ENCODE measurements at regions not wholly inside any gene's neighbourhood (a gene's known extent, or its start where the extent isn't known, plus 50 kb on each side); places are given as distances from the start of the nearest gene placed in this dataset.
A peak's percentile ranks its signal among the peaks of the same experiment; 100 is the strongest.

GRCh38 chr5:15010936-15011335, 139.4 kb upstream of the ANKH start:
- no peak for TF ChIP-seq CTCF (IDR thresholded peaks at IDR 0.05; ENCODE audit: insufficient read depth, low read depth, low read length)
- DNase-seq (ENCODE audit: low read depth) = no peak
- no peak overlapping the region for H3K4me3 ChIP-seq (ENCODE audit: low read depth, low read length)

GRCh38 chr5:15009420-15009819, 137.8 kb upstream of the ANKH start:
- H3K4me3 ChIP-seq (ENCODE audit: low read depth, low read length) = no peak overlapping the region
- DNase-seq (ENCODE audit: low read depth) = peak; percentile 76
- TF ChIP-seq CTCF (IDR thresholded peaks at IDR 0.05; ENCODE audit: insufficient read depth, low read depth, low read length) = no peak

- no peak overlapping the region for H3K4me3 ChIP-seq (ENCODE audit: low read depth, low read length)
- TF ChIP-seq CTCF (IDR thresholded peaks at IDR 0.05; ENCODE audit: insufficient read depth, low read depth, low read length) = no peak
- DNase-seq (ENCODE audit: low read depth) = peak; percentile 23
Measured at GRCh38 chr5:15008921-15009320, 137.3 kb upstream of the ANKH start.

GRCh38 chr5:15008476-15008875, 136.9 kb upstream of the ANKH start:
- TF ChIP-seq CTCF (IDR thresholded peaks at IDR 0.05; ENCODE audit: insufficient read depth, low read depth, low read length) = no peak
- H3K4me3 ChIP-seq (ENCODE audit: low read depth, low read length) = no peak overlapping the region
- peak; percentile 96 for DNase-seq (ENCODE audit: low read depth)

GRCh38 chr5:15007646-15008045, 136.1 kb upstream of the ANKH start:
- no peak for TF ChIP-seq CTCF (IDR thresholded peaks at IDR 0.05; ENCODE audit: insufficient read depth, low read depth, low read length)
- no peak overlapping the region for H3K4me3 ChIP-seq (ENCODE audit: low read depth, low read length)

GRCh38 chr5:15004506-15004905, 132.9 kb upstream of the ANKH start:
- DNase-seq (ENCODE audit: low read depth) = no peak
- no peak overlapping the region for H3K4me3 ChIP-seq (ENCODE audit: low read depth, low read length)
- no peak for TF ChIP-seq CTCF (IDR thresholded peaks at IDR 0.05; ENCODE audit: insufficient read depth, low read depth, low read length)

More at GRCh38 chr5:15007646-15008045, 136.1 kb upstream of the ANKH start:
- DNase-seq (ENCODE audit: low read depth) = no peak

GRCh38 chr5:15003511-15003920, 131.9 kb upstream of the ANKH start:
- H3K4me3 ChIP-seq (ENCODE audit: low read depth, low read length) = no peak overlapping the region
- peak; percentile 77 for DNase-seq (ENCODE audit: low read depth)
- TF ChIP-seq CTCF (IDR thresholded peaks at IDR 0.05; ENCODE audit: insufficient read depth, low read depth, low read length) = peak; percentile 82

Data from fibroblast of villous mesenchyme (primary cell).